ENCODE measurements at regions not wholly inside any gene's neighbourhood (a gene's known extent, or its start where the extent isn't known, plus 50 kb on each side); places are given as distances from the start of the nearest gene placed in this dataset.

- no peak overlapping the region for H3K4me3 ChIP-seq (ENCODE audit: low read length)
- no peaks in the 10 kb centered on the region for H3K36me3 ChIP-seq (ENCODE audit: insufficient read depth, low read length)
- no peak overlapping the region for H2AFZ ChIP-seq (ENCODE audit: low read depth, low read length)
- no peaks in the 10 kb centered on the region for H3K27me3 ChIP-seq (ENCODE audit: insufficient read depth, low read length)
- H3K9me3 ChIP-seq (ENCODE audit: low read length): no peaks in the 10 kb centered on the region
- H3K4me1 ChIP-seq (ENCODE audit: insufficient read depth, low read length): no peaks in the 10 kb centered on the region
Measured at GRCh38 chr1:55844322-55844721, 629.2 kb upstream of the USP24 start.

- H3K4me3 ChIP-seq (ENCODE audit: low read length): no peak overlapping the region
- H3K27me3 ChIP-seq (ENCODE audit: insufficient read depth, low read length): no peaks in the 10 kb centered on the region
- no peaks in the 10 kb centered on the region for H3K9me3 ChIP-seq (ENCODE audit: low read length)
- no peaks in the 10 kb centered on the region for H3K4me1 ChIP-seq (ENCODE audit: insufficient read depth, low read length)
- no peak overlapping the region for H2AFZ ChIP-seq (ENCODE audit: low read depth, low read length)
- H3K36me3 ChIP-seq (ENCODE audit: insufficient read depth, low read length): no peaks in the 10 kb centered on the region
Measured at GRCh38 chr1:55839626-55840025, 624.5 kb upstream of the USP24 start.

GRCh38 chr1:55839221-55839620 is 624.1 kb upstream of the USP24 start:
- Histone ChIP-seq H2AFZ (ENCODE audit: low read depth, low read length) (no peak overlapping the region), H3K4me1 (ENCODE audit: insufficient read depth, low read length) (no peaks in the 10 kb centered on the region), H3K27me3 (ENCODE audit: insufficient read depth, low read length) (no peaks in the 10 kb centered on the region)

GRCh38 chr1:55836086-55836485 is 620.9 kb upstream of the USP24 start:
- H3K27me3 ChIP-seq (ENCODE audit: insufficient read depth, low read length): no peaks in the 10 kb centered on the region
- H3K36me3 ChIP-seq (ENCODE audit: insufficient read depth, low read length): no peaks in the 10 kb centered on the region
- H3K9me3 ChIP-seq (ENCODE audit: low read length): no peaks in the 10 kb centered on the region
- no peaks in the 10 kb centered on the region for H3K4me1 ChIP-seq (ENCODE audit: insufficient read depth, low read length)
- no peak overlapping the region for H3K4me3 ChIP-seq (ENCODE audit: low read length)
- no peak overlapping the region for H2AFZ ChIP-seq (ENCODE audit: low read depth, low read length)

More at GRCh38 chr1:55839221-55839620, 624.1 kb upstream of the USP24 start:
- Histone ChIP-seq H3K4me3 (ENCODE audit: low read length) (no peak overlapping the region), H3K9me3 (ENCODE audit: low read length) (no peaks in the 10 kb centered on the region), H3K36me3 (ENCODE audit: insufficient read depth, low read length) (no peaks in the 10 kb centered on the region)

GRCh38 chr1:55833529-55834091 is 618.4 kb upstream of the USP24 start:
- Histone ChIP-seq H3K27me3 (ENCODE audit: insufficient read depth, low read length) (no peaks in the 10 kb centered on the region), H3K4me3 (ENCODE audit: low read length) (no peak overlapping the region), H2AFZ (ENCODE audit: low read depth, low read length) (no peak overlapping the region), H3K9me3 (ENCODE audit: low read length) (no peaks in the 10 kb centered on the region), H3K36me3 (ENCODE audit: insufficient read depth, low read length) (no peaks in the 10 kb centered on the region), H3K4me1 (ENCODE audit: insufficient read depth, low read length) (no peaks in the 10 kb centered on the region)

GRCh38 chr1:55831759-55832158 is 616.6 kb upstream of the USP24 start:
- Histone ChIP-seq H3K9me3 (ENCODE audit: low read length) (no peaks in the 10 kb centered on the region), H2AFZ (ENCODE audit: low read depth, low read length) (no peak overlapping the region), H3K4me1 (ENCODE audit: insufficient read depth, low read length) (no peaks in the 10 kb centered on the region), H3K36me3 (ENCODE audit: insufficient read depth, low read length) (no peaks in the 10 kb centered on the region), H3K4me3 (ENCODE audit: low read length) (no peak overlapping the region), H3K27me3 (ENCODE audit: insufficient read depth, low read length) (no peaks in the 10 kb centered on the region)

- Histone ChIP-seq H3K27me3 (ENCODE audit: insufficient read depth, low read length) (no peaks in the 10 kb centered on the region), H3K36me3 (ENCODE audit: insufficient read depth, low read length) (no peaks in the 10 kb centered on the region), H2AFZ (ENCODE audit: low read depth, low read length) (no peak overlapping the region), H3K9me3 (ENCODE audit: low read length) (no peaks in the 10 kb centered on the region), H3K4me1 (ENCODE audit: insufficient read depth, low read length) (peaks cover 8% of the 10 kb centered on the region), H3K4me3 (ENCODE audit: low read length) (no peak overlapping the region)
Measured at GRCh38 chr1:55828044-55828443, 612.9 kb upstream of the USP24 start.

GRCh38 chr1:55827350-55827749 is 612.2 kb upstream of the USP24 start:
- H2AFZ ChIP-seq (ENCODE audit: low read depth, low read length): no peak overlapping the region

GRCh38 chr1:55826381-55827080 is 611.4 kb upstream of the USP24 start:
- Histone ChIP-seq H3K27me3 (ENCODE audit: insufficient read depth, low read length) (no peaks in the 10 kb centered on the region), H2AFZ (ENCODE audit: low read depth, low read length) (no peak overlapping the region), H3K4me1 (ENCODE audit: insufficient read depth, low read length) (peaks cover 8% of the 10 kb centered on the region), H3K36me3 (ENCODE audit: insufficient read depth, low read length) (no peaks in the 10 kb centered on the region), H3K9me3 (ENCODE audit: low read length) (no peaks in the 10 kb centered on the region), H3K4me3 (ENCODE audit: low read length) (no peak overlapping the region)

More at GRCh38 chr1:55827350-55827749, 612.2 kb upstream of the USP24 start:
- Histone ChIP-seq H3K4me3 (ENCODE audit: low read length) (no peak overlapping the region), H3K36me3 (ENCODE audit: insufficient read depth, low read length) (no peaks in the 10 kb centered on the region), H3K9me3 (ENCODE audit: low read length) (no peaks in the 10 kb centered on the region), H3K4me1 (ENCODE audit: insufficient read depth, low read length) (peaks cover 8% of the 10 kb centered on the region), H3K27me3 (ENCODE audit: insufficient read depth, low read length) (no peaks in the 10 kb centered on the region)

- Histone ChIP-seq H3K27me3 (ENCODE audit: insufficient read depth, low read length) (no peaks in the 10 kb centered on the region), H2AFZ (ENCODE audit: low read depth, low read length) (no peak overlapping the region), H3K9me3 (ENCODE audit: low read length) (no peaks in the 10 kb centered on the region), H3K4me3 (ENCODE audit: low read length) (no peak overlapping the region), H3K36me3 (ENCODE audit: insufficient read depth, low read length) (no peaks in the 10 kb centered on the region), H3K4me1 (ENCODE audit: insufficient read depth, low read length) (peaks cover 8% of the 10 kb centered on the region)
Measured at GRCh38 chr1:55825461-55825860, 610.3 kb upstream of the USP24 start.

- Histone ChIP-seq H3K9me3 (ENCODE audit: low read length) (no peaks in the 10 kb centered on the region), H3K4me3 (ENCODE audit: low read length) (no peak overlapping the region), H3K27me3 (ENCODE audit: insufficient read depth, low read length) (no peaks in the 10 kb centered on the region), H3K4me1 (ENCODE audit: insufficient read depth, low read length) (peaks cover 8% of the 10 kb centered on the region), H3K36me3 (ENCODE audit: insufficient read depth, low read length) (no peaks in the 10 kb centered on the region), H2AFZ (ENCODE audit: low read depth, low read length) (no peak overlapping the region)
Measured at GRCh38 chr1:55824251-55824640, 609.1 kb upstream of the USP24 start.

GRCh38 chr1:55823541-55824250 is 608.5 kb upstream of the USP24 start:
- Histone ChIP-seq H3K4me1 (ENCODE audit: insufficient read depth, low read length) (peaks cover 8% of the 10 kb centered on the region), H3K4me3 (ENCODE audit: low read length) (no peak overlapping the region)

GRCh38 chr1:55822891-55823290 is 607.7 kb upstream of the USP24 start:
- H3K4me1 ChIP-seq (ENCODE audit: insufficient read depth, low read length): peaks cover 8% of the 10 kb centered on the region
- no peak overlapping the region for H2AFZ ChIP-seq (ENCODE audit: low read depth, low read length)
- H3K27me3 ChIP-seq (ENCODE audit: insufficient read depth, low read length): no peaks in the 10 kb centered on the region
- no peak overlapping the region for H3K4me3 ChIP-seq (ENCODE audit: low read length)
- H3K36me3 ChIP-seq (ENCODE audit: insufficient read depth, low read length): no peaks in the 10 kb centered on the region
- no peaks in the 10 kb centered on the region for H3K9me3 ChIP-seq (ENCODE audit: low read length)

More at GRCh38 chr1:55823541-55824250, 608.5 kb upstream of the USP24 start:
- Histone ChIP-seq H3K36me3 (ENCODE audit: insufficient read depth, low read length) (no peaks in the 10 kb centered on the region), H3K9me3 (ENCODE audit: low read length) (no peaks in the 10 kb centered on the region), H3K27me3 (ENCODE audit: insufficient read depth, low read length) (no peaks in the 10 kb centered on the region), H2AFZ (ENCODE audit: low read depth, low read length) (no peak overlapping the region)

Measured in neuron (in vitro differentiated cells).